Hepatocyte (in vitro differentiated cells): ENCODE measurements at regions not wholly inside any gene's neighbourhood (a gene's known extent, or its start where the extent isn't known, plus 50 kb on each side); places are given as distances from the start of the nearest gene placed in this dataset.

Experiments used
- EZH2 ChIP-seq: fragments of 200-600 bp; sonication (generic); IDR thresholded peaks from 2 replicates; pipeline ENCODE4 v1.6.1; 2016; ENCODE audit warnings: antibody characterized with exemption, mild to moderate bottlenecking, borderline replicate concordance
- EZH2phosphoT487 ChIP-seq: fragments of 200-600 bp; sonication (generic); IDR thresholded peaks from one replicate; pipeline ENCODE4 v1.6.1; 2018; ENCODE audit warnings: antibody characterized with exemption, mild to moderate bottlenecking, low read depth, moderate library complexity; ENCODE audit not compliant: unreplicated experiment, severe bottlenecking

GRCh38 chr21:29403301-29403700, 104.6 kb downstream of the BACH1 start:
- TF ChIP-seq EZH2phosphoT487 = no peak
- TF ChIP-seq EZH2 = no peak
